GM12873 (cell line): ENCODE measurements at regions not wholly inside any gene's neighbourhood (a gene's known extent, or its start where the extent isn't known, plus 50 kb on each side); places are given as distances from the start of the nearest gene placed in this dataset.

Experiments used
- TF ChIP-seq, protein P1 (sequence below): IDR thresholded peaks from 2 replicates; pipeline ENCODE4 v1.5.1; 2012; ENCODE audit warnings: low read depth, mild to moderate bottlenecking, moderate library complexity, low read length, control low read depth; ENCODE audit not compliant: insufficient read depth; ENCODE audit errors: missing control alignments

GRCh38 chr10:104587751-104588150, 53.3 kb upstream of the SORCS3 start:
- TF ChIP-seq, protein P1, sequence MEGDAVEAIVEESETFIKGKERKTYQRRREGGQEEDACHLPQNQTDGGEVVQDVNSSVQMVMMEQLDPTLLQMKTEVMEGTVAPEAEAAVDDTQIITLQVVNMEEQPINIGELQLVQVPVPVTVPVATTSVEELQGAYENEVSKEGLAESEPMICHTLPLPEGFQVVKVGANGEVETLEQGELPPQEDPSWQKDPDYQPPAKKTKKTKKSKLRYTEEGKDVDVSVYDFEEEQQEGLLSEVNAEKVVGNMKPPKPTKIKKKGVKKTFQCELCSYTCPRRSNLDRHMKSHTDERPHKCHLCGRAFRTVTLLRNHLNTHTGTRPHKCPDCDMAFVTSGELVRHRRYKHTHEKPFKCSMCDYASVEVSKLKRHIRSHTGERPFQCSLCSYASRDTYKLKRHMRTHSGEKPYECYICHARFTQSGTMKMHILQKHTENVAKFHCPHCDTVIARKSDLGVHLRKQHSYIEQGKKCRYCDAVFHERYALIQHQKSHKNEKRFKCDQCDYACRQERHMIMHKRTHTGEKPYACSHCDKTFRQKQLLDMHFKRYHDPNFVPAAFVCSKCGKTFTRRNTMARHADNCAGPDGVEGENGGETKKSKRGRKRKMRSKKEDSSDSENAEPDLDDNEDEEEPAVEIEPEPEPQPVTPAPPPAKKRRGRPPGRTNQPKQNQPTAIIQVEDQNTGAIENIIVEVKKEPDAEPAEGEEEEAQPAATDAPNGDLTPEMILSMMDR, result no peak

DNA sequence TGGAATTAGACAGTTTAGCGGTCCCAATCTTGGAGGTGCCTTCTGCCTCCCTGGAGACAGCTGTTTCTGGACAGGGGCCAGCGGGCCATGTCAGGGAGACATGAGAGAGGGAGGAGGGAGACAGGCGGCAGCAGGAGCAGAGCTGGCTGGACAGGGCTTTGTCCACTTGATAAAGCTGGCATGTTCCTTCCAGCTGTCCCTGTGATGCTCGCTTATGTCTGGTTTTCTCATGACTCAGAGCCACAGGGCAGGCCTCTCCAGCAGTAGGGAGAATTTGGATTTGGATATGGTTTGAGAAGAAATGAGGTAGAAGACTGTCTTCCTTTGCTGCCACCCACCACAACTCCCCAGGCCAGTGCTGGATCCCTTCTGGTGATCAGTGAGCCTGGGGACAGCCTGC, 51.7 kb upstream of the SORCS3 start:
- TF ChIP-seq, protein P1, result no peak

DNA sequence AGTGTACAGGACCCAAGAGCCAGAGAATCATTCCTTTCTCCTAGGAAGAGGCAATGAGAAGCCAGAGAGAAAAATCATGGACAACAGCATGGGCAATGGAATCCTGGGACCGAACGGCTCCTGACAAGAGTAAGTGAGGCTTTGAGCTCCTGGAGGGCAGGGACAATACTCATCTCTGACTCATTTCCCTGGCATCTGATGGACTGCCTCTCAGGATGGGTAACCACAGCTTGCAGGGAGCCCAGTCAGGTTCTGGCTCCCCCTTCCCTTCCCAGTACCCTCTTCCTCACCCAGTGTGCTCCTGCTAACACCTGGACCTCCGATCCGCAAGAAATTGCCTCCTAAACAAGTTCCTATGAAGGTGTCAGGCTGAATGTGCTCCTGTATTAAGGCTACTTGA, 51.2 kb upstream of the SORCS3 start:
- TF ChIP-seq, protein P1, result no peak
